ENCODE measurements at regions not wholly inside any gene's neighbourhood (a gene's known extent, or its start where the extent isn't known, plus 50 kb on each side); places are given as distances from the start of the nearest gene placed in this dataset.

- H3K9me3 ChIP-seq (replicated peaks; ENCODE audit: control insufficient read depth, insufficient read depth, low read length) = no peaks in the 10 kb centered on the region
- no peaks in the 10 kb centered on the region for H3K79me2 ChIP-seq (ENCODE audit: control insufficient read depth, insufficient read depth, low read length)
- TF ChIP-seq JUN (IDR thresholded peaks at IDR 0.05; ENCODE audit: borderline replicate concordance, insufficient read depth, insufficient read length, low read depth) = no peak
- TF ChIP-seq CTCF (IDR thresholded peaks at IDR 0.05; ENCODE audit: extremely low read depth in 1 of 2, insufficient read depth in 1 of 2, low read depth in 1 of 2, low read length in 2 of 2) = no peak
- no peak for TF ChIP-seq MYC (IDR thresholded peaks at IDR 0.05; ENCODE audit: low read depth, low read length)
- no peak for TF ChIP-seq EZH2 (IDR thresholded peaks at IDR 0.05; ENCODE audit: borderline replicate concordance, low read depth, low read length, severe bottlenecking)
- no peak for TF ChIP-seq GATA2 (IDR thresholded peaks at IDR 0.05; ENCODE audit: insufficient read depth, insufficient read length, low read depth, low read length)
- no peak for TF ChIP-seq POLR2A (IDR thresholded peaks at IDR 0.05; ENCODE audit: low read depth, low read length)
- no peak for TF ChIP-seq MAX (IDR thresholded peaks at IDR 0.05; ENCODE audit: insufficient read depth, insufficient read length)
- TF ChIP-seq POLR2AphosphoS5 (IDR thresholded peaks at IDR 0.05; ENCODE audit: insufficient read depth, low read depth, low read length) = no peak
- peaks cover 6 to 11% of the 10 kb centered on the region in 2 experiments for H3K27me3 ChIP-seq (ENCODE audit: control insufficient read depth in 2 of 2, insufficient read depth in 2 of 2, low read length in 2 of 2)
- DNase-seq (ENCODE audit: low read depth, low spot score) (no peak), FAIRE-seq (no peak)
- H3K27ac ChIP-seq (ENCODE audit: insufficient read depth, low read depth, low read length) = no peak overlapping the region
- H3K4me2 ChIP-seq (ENCODE audit: insufficient read depth, low read length) = no peak overlapping the region
- H3K4me3 ChIP-seq (replicated peaks in 1 of 3; ENCODE audit: insufficient read depth in 1 of 3, low read depth in 1 of 3, low read length in 3 of 3) = no peak overlapping the region
- BruUV-seq (replicated peaks) = no TSS peak
- H2AFZ ChIP-seq (ENCODE audit: low read depth, low read length) = no peak overlapping the region
- no peaks in the 10 kb centered on the region for H4K20me1 ChIP-seq (replicated peaks; ENCODE audit: control insufficient read depth, extremely low read depth, insufficient read depth, low read length)
- ChIA-PET POLR2A (no interaction called here), CTCF (interaction anchor here (0.5 kb wide), 1 partner anchor 1705 kb away, joined by 3 read pairs; no protein-coding TSS in a partner anchor)
- dilution Hi-C loops (cut with MboI; ENCODE audit: extremely low pct_ligation_motif_present, low sequenced_read_pairs) (no loop called here), intact Hi-C loops (cut with micrococcal nuclease) (no loop called here)
- no peaks in the 10 kb centered on the region for H3K36me3 ChIP-seq (ENCODE audit: control insufficient read depth in 2 of 2, extremely low read depth in 1 of 2, insufficient read depth in 2 of 2, low read length in 2 of 2)
- H3K9ac ChIP-seq (replicated peaks; ENCODE audit: extremely low read depth, insufficient read depth, low read length) = no peak overlapping the region
- no peaks in the 10 kb centered on the region for H3K9me1 ChIP-seq (replicated peaks; ENCODE audit: control insufficient read depth, extremely low read depth, insufficient read depth, low read length)
- H3K4me1 ChIP-seq (ENCODE audit: control insufficient read depth, extremely low read depth, insufficient read depth, low read length) = no peaks in the 10 kb centered on the region
Measured at GRCh38 chr9:107653263-107653821, 163.8 kb upstream of the KLF4 start.

Measured in endothelial cell of umbilical vein (primary cell).